ENCODE measurements at regions not wholly inside any gene's neighbourhood (a gene's known extent, or its start where the extent isn't known, plus 50 kb on each side); places are given as distances from the start of the nearest gene placed in this dataset.

DNA sequence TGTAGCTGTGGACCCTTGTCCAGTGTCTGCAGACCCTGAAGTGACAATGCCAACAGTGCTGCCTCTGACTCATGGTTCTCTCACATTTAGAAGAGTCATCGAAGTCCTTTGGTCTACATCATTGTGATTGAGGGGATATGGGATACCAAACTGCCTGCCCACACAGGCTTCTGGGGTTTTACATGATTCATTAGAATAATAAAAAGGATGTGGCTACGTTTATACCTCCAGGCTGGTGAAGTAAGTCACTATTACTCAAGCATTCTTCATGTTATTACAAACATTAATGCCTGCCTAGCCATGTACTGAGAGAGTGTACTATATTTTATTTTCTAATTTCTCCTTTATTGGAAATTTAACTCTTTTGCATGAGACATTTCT is 365.7 kb downstream of the SPATA31D1 start:
- in situ Hi-C loops (cut with MboI; ENCODE audit: low pct_unique_long_range_greater_than_20kb, low sequenced_read_pairs, unreplicated experiment) = no loop called here
- TF ChIP-seq CTCF (IDR thresholded peaks at IDR 0.05; ENCODE audit: extremely low read depth, insufficient read depth, missing control alignments) = no peak
- DNase-seq (ENCODE audit: low spot score) = no peak

DNA sequence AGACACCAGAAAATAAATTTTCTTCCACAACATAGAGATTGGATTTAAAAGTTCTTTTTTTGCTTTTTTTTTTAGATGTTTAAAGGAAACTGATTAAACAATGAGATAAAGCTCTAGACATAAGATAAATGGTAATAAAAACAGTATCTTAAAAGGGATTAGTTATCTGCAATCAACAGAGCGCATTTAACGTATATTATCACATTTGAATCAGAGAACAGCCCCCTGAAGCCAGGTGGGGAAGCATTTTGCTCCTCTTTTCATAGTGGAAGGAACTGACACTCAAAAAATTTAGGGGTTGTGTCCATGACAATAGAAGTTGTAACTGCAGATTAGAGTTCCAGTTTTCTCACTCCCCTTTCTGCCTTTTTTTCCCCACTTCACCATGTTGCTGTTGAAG is 367.6 kb downstream of the SPATA31D1 start:
- in situ Hi-C loops (cut with MboI; ENCODE audit: low pct_unique_long_range_greater_than_20kb, low sequenced_read_pairs, unreplicated experiment) = no loop called here
- DNase-seq (ENCODE audit: low spot score) = no peak
- no peak for TF ChIP-seq CTCF (IDR thresholded peaks at IDR 0.05; ENCODE audit: extremely low read depth, insufficient read depth, missing control alignments)

DNA sequence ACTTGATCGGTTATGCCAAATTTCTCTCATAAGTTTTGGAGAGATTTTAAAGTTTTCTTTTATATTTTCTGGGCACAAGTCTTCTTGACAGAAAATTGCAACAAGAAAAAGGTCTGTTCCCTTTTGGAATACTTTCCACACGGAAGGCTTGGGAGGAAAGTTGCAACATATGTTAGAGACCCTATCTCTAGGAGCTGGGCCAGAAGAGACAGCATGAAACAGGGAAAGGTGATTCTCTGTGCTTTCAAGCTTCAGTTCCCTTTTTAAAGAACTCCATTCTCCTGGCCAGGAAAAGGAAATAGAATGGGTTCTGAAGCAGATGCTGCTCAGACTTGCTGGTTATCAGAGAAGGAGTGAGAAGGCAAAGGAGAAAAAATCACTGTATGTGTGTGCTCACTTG is 368.3 kb downstream of the SPATA31D1 start:
- no peak for DNase-seq (ENCODE audit: low spot score)
- in situ Hi-C loops (cut with MboI; ENCODE audit: low pct_unique_long_range_greater_than_20kb, low sequenced_read_pairs, unreplicated experiment) = no loop called here
- TF ChIP-seq CTCF (IDR thresholded peaks at IDR 0.05; ENCODE audit: extremely low read depth, insufficient read depth, missing control alignments) = no peak

DNA sequence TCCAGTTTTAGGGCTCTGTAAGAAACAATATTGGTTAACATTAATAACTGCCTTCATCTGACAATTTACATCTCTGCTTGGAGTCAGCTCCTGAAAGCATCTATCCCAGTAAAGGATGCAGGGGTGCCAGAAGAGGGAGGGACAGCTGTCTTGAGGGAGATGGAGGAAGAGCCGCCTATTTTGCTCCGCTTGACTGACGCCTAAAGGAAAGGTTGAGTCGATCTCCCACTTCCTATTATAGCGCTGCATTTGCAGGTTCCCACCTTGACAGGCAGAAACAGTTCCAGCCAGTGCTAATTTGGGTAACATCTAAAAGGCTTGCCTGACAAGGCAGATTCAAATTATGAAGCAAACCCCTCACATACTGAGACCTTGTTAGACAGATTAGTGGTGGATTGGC is 374.6 kb downstream of the SPATA31D1 start:
- TF ChIP-seq CTCF (IDR thresholded peaks at IDR 0.05; ENCODE audit: extremely low read depth, insufficient read depth, missing control alignments) = no peak
- no peak for DNase-seq (ENCODE audit: low spot score)
- in situ Hi-C loops (cut with MboI; ENCODE audit: low pct_unique_long_range_greater_than_20kb, low sequenced_read_pairs, unreplicated experiment) = no loop called here

DNA sequence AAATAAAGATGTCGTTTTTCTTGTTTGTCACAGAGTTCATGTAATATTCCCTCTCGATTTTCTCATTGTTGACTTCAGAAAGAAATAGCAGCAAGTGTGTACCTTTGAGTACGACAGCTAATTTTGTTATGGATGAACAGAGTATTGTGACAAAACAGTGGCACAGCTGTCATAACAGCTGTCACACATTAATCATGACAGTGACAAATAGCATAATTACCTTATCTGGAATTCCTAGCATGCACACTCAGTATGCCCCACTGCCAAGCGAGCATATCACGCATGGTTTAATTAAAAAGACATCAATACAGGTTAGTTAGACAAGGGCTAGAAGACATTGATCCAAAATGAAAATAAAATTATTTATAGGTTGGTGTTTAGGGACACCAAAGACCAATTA is 375.1 kb downstream of the SPATA31D1 start:
- no peak for TF ChIP-seq CTCF (IDR thresholded peaks at IDR 0.05; ENCODE audit: extremely low read depth, insufficient read depth, missing control alignments)
- in situ Hi-C loops (cut with MboI; ENCODE audit: low pct_unique_long_range_greater_than_20kb, low sequenced_read_pairs, unreplicated experiment) = no loop called here
- no peak for DNase-seq (ENCODE audit: low spot score)

DNA sequence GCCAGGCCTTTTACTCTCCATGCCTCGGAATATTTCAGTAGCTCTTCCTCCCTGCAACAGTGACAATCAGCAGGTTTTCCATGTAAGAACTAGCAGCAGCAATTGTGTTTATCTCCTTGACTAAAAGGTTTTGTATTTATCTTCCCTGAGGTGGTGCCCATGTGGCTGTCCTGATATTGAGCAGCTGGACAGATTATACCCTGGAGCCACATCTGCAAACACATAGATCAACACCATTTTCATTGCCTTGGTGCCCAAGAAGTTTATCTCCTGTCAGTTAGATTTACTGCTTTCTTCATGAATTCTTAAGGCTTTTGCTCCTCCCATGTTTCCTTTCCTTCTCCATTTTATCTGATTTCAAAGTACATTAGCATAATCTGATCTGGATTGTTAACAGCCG is 378.4 kb downstream of the SPATA31D1 start:
- in situ Hi-C loops (cut with MboI; ENCODE audit: low pct_unique_long_range_greater_than_20kb, low sequenced_read_pairs, unreplicated experiment) = no loop called here
- no peak for TF ChIP-seq CTCF (IDR thresholded peaks at IDR 0.05; ENCODE audit: extremely low read depth, insufficient read depth, missing control alignments)
- DNase-seq (ENCODE audit: low spot score) = no peak

- no peak for TF ChIP-seq CTCF (IDR thresholded peaks at IDR 0.05; ENCODE audit: extremely low read depth, insufficient read depth, missing control alignments)
- DNase-seq (ENCODE audit: low spot score) = no peak
- in situ Hi-C loops (cut with MboI; ENCODE audit: low pct_unique_long_range_greater_than_20kb, low sequenced_read_pairs, unreplicated experiment) = no loop called here
Observed at GRCh38 chr9:82367929-82368328, 379.4 kb downstream of the SPATA31D1 start.

Data from GM13977 (cell line).